WTC11 (cell line): ENCODE measurements at regions not wholly inside any gene's neighbourhood (a gene's known extent, or its start where the extent isn't known, plus 50 kb on each side); places are given as distances from the start of the nearest gene placed in this dataset.

Experiments used
- CREB1 ChIP-seq: sonication (generic); formaldehyde crosslinking; IDR thresholded peaks from 2 replicates; pipeline ENCODE4 v1.8.0; 2023; ENCODE audit warnings: mild to moderate bottlenecking, missing genetic modification reagents
- FOXJ3 ChIP-seq: sonication (generic); formaldehyde crosslinking; IDR thresholded peaks from 2 replicates; pipeline ENCODE4 v1.9.0; 2021; ENCODE audit warnings: missing genetic modification reagents, mild to moderate bottlenecking, borderline replicate concordance
- NR2C2 ChIP-seq: sonication (generic); formaldehyde crosslinking; IDR thresholded peaks from 2 replicates; pipeline ENCODE4 v1.8.0; 2022; ENCODE audit warnings: mild to moderate bottlenecking, missing genetic modification reagents
- ZNF232 ChIP-seq: sonication (generic); formaldehyde crosslinking; IDR thresholded peaks from 2 replicates; pipeline ENCODE4 v1.8.0; 2022; ENCODE audit warnings: mild to moderate bottlenecking, missing genetic modification reagents
- TF ChIP-seq, protein P1 (sequence below): fragments of 200-600 bp; IDR thresholded peaks from 2 replicates; pipeline ENCODE4 v1.8.0; 2022; ENCODE audit warnings: antibody characterized with exemption

DNA sequence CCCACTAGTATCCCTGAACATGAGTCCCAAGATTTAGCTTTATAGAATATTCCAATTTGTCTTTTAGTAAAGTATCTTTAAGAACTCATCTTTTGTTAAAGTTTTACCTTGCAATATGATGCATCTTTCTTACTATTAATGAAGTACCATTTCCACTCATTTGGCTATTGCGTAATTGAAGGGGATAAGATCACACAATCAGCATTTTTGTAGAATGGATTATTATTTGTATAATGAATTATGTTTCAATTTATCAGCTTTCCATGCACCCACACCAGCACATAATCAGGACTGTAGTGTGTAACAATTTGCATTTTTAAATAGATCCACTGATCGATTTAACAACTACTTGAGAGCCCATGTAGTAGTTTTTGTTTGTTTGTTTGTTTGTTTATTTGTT is 1364.9 kb upstream of the IGFBP7 start:
- TF ChIP-seq, protein P1, sequence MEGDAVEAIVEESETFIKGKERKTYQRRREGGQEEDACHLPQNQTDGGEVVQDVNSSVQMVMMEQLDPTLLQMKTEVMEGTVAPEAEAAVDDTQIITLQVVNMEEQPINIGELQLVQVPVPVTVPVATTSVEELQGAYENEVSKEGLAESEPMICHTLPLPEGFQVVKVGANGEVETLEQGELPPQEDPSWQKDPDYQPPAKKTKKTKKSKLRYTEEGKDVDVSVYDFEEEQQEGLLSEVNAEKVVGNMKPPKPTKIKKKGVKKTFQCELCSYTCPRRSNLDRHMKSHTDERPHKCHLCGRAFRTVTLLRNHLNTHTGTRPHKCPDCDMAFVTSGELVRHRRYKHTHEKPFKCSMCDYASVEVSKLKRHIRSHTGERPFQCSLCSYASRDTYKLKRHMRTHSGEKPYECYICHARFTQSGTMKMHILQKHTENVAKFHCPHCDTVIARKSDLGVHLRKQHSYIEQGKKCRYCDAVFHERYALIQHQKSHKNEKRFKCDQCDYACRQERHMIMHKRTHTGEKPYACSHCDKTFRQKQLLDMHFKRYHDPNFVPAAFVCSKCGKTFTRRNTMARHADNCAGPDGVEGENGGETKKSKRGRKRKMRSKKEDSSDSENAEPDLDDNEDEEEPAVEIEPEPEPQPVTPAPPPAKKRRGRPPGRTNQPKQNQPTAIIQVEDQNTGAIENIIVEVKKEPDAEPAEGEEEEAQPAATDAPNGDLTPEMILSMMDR: no peak
- TF ChIP-seq ZNF232 (CRISPR knock-in tag): no peak
- no peak for TF ChIP-seq NR2C2 (CRISPR knock-in tag)
- TF ChIP-seq CREB1: no peak
- no peak for TF ChIP-seq FOXJ3
